GM10248 (cell line): ENCODE measurements at regions not wholly inside any gene's neighbourhood (a gene's known extent, or its start where the extent isn't known, plus 50 kb on each side); places are given as distances from the start of the nearest gene placed in this dataset.

ENCODE experiments used
- CTCF ChIA-PET: fragments of 300-600 bp; sonication (Branson Sonifier 250); formaldehyde crosslinking; extraction: SDS; loops from one replicate; lab custom pipeline; 2021; ENCODE audit warnings: antibody characterized with exemption; lab: Yijun Ruan, JAX
- POLR2A ChIA-PET: fragments of 350-650 bp; sonication (Branson Sonifier 250); formaldehyde crosslinking; extraction: SDS; loops from one replicate; lab custom pipeline; 2020; ENCODE audit warnings: antibody characterized with exemption; lab: Yijun Ruan, JAX
- DNase-seq: peaks from one replicate; pipeline ENCODE4 v3.0.0; 2012; ENCODE audit errors: extremely low spot score
- CTCF ChIP-seq: IDR thresholded peaks from 2 replicates; pipeline ENCODE4 v1.5.1; 2012; ENCODE audit warnings: mild to moderate bottlenecking, low read depth; ENCODE audit errors: extremely low read depth, missing control alignments, control extremely low read depth

- ChIA-PET CTCF (no interaction called here), POLR2A (no interaction called here)
- no peak for TF ChIP-seq CTCF
- DNase-seq: no peak
Measured at GRCh38 chr15:62909257-62909656, 133.3 kb upstream of the TPM1 start.

GRCh38 chr15:62912282-62912681 is 130.3 kb upstream of the TPM1 start:
- no peak for DNase-seq
- ChIA-PET POLR2A (no interaction called here), CTCF (no interaction called here)
- no peak for TF ChIP-seq CTCF

GRCh38 chr15:62912808-62913207 is 129.7 kb upstream of the TPM1 start:
- no peak for DNase-seq
- TF ChIP-seq CTCF: no peak
- POLR2A ChIA-PET: no interaction called here
- CTCF ChIA-PET: no interaction called here

- CTCF ChIA-PET: no interaction called here
- POLR2A ChIA-PET: no interaction called here
- no peak for TF ChIP-seq CTCF
- no peak for DNase-seq
Measured at GRCh38 chr15:62913246-62913645, 129.3 kb upstream of the TPM1 start.

- no peak for DNase-seq
- POLR2A ChIA-PET: no interaction called here
- no peak for TF ChIP-seq CTCF
- CTCF ChIA-PET: no interaction called here
Measured at GRCh38 chr15:62914461-62915079, 128.0 kb upstream of the TPM1 start.

GRCh38 chr15:62920682-62921502 is 121.7 kb upstream of the TPM1 start:
- CTCF ChIA-PET: no interaction called here
- TF ChIP-seq CTCF: no peak
- POLR2A ChIA-PET: no interaction called here
- DNase-seq: no peak
